Ureter (tissue), 1 donor: ENCODE measurements at regions not wholly inside any gene's neighbourhood (a gene's known extent, or its start where the extent isn't known, plus 50 kb on each side); places are given as distances from the start of the nearest gene placed in this dataset.

Experiments
- DNase-seq: peaks from one replicate; pipeline ENCODE4 v3.0.0-alpha.2; 2020; ENCODE audit warnings: low spot score
- donor health status: DM: yes; HTN: yes; CAD: no.

GRCh38 chr4:79467246-79467932, 59.4 kb upstream of the GK2 start:
- no peak for DNase-seq

- no peak for DNase-seq
These were observed 58.6 kb upstream of the GK2 start for GRCh38 chr4:79466621-79467020.
